ENCODE measurements at regions not wholly inside any gene's neighbourhood (a gene's known extent, or its start where the extent isn't known, plus 50 kb on each side); places are given as distances from the start of the nearest gene placed in this dataset.

DNA sequence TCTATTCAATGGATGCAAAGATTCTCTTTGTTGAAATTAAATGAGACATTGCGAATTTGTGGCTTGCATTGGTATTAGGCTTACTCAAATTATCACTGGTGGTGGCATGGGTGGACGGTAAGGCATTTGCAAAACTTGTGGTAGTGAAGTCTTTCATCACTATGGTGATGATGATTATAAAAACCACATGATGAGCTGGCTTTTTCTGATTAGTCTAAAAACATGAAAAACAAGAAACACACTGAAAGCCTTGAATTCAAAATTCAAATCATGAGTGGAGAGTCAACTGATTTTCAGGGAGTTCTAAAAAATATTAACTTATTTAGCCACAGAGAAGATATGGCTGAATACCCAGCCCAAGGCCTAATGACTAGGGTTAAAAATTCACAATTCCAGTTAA, 99.8 kb upstream of the HGF start:
- TF ChIP-seq, protein P1, sequence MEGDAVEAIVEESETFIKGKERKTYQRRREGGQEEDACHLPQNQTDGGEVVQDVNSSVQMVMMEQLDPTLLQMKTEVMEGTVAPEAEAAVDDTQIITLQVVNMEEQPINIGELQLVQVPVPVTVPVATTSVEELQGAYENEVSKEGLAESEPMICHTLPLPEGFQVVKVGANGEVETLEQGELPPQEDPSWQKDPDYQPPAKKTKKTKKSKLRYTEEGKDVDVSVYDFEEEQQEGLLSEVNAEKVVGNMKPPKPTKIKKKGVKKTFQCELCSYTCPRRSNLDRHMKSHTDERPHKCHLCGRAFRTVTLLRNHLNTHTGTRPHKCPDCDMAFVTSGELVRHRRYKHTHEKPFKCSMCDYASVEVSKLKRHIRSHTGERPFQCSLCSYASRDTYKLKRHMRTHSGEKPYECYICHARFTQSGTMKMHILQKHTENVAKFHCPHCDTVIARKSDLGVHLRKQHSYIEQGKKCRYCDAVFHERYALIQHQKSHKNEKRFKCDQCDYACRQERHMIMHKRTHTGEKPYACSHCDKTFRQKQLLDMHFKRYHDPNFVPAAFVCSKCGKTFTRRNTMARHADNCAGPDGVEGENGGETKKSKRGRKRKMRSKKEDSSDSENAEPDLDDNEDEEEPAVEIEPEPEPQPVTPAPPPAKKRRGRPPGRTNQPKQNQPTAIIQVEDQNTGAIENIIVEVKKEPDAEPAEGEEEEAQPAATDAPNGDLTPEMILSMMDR (IDR thresholded peaks at IDR 0.05), result no peak
- no peak for TF ChIP-seq POLR2A (IDR thresholded peaks at IDR 0.05)

Data from esophagus squamous epithelium (tissue), 4 donors.